EH (cell line): ENCODE measurements at regions not wholly inside any gene's neighbourhood (a gene's known extent, or its start where the extent isn't known, plus 50 kb on each side); places are given as distances from the start of the nearest gene placed in this dataset.
"Not testable (repeated sequence)": the region's sequence is repeated elsewhere in the genome, so short reads cannot be mapped to it uniquely, and the experiment has no call there.

Experiments used
- DNase-seq: peaks from one replicate; pipeline ENCODE4 v3.0.0-alpha.2; 2015; ENCODE audit warnings: low read depth

- no peak for DNase-seq
Measured at GRCh38 chr20:56724241-56724757, 95.2 kb downstream of the TFAP2C start.

- DNase-seq, result no peak
Measured at GRCh38 chr20:56730003-56730402, 100.9 kb downstream of the TFAP2C start.

GRCh38 chr20:56730996-56731395, 101.9 kb downstream of the TFAP2C start:
- peak; percentile 7 for DNase-seq

GRCh38 chr20:56731476-56731875, 102.4 kb downstream of the TFAP2C start:
- DNase-seq, result no peak

GRCh38 chr20:56733967-56734366, 104.9 kb downstream of the TFAP2C start:
- no peak for DNase-seq

GRCh38 chr20:56735084-56735642, 106.1 kb downstream of the TFAP2C start:
- no peak for DNase-seq

- no peak for DNase-seq
Measured at GRCh38 chr20:56736285-56736857, 107.3 kb downstream of the TFAP2C start.

GRCh38 chr20:56744325-56744821, 115.3 kb downstream of the TFAP2C start:
- not testable (repeated sequence) for DNase-seq

GRCh38 chr20:56748476-56749377, 119.6 kb downstream of the TFAP2C start:
- DNase-seq, result no peak

- no peak for DNase-seq
Measured at GRCh38 chr20:56750430-56750829, 121.3 kb downstream of the TFAP2C start.

GRCh38 chr20:56752274-56752673, 123.2 kb downstream of the TFAP2C start:
- peak; percentile 10 for DNase-seq

- DNase-seq, result peak; percentile 42
Measured at GRCh38 chr20:56755201-56755600, 126.1 kb downstream of the TFAP2C start.

- DNase-seq, result peak; percentile 49
Measured at GRCh38 chr20:56756658-56757057, 127.6 kb downstream of the TFAP2C start.

GRCh38 chr20:56758706-56759105, 129.6 kb downstream of the TFAP2C start:
- DNase-seq, result no peak

GRCh38 chr20:56759741-56760278, 130.7 kb downstream of the TFAP2C start:
- no peak for DNase-seq

GRCh38 chr20:56760610-56761009, 131.5 kb downstream of the TFAP2C start:
- no peak for DNase-seq

- no peak for DNase-seq
Measured at GRCh38 chr20:56761393-56761792, 132.3 kb downstream of the TFAP2C start.

- no peak for DNase-seq
Measured at GRCh38 chr20:56762401-56762800, 133.3 kb downstream of the TFAP2C start.

GRCh38 chr20:56762829-56763228, 133.7 kb downstream of the TFAP2C start:
- DNase-seq, result no peak

GRCh38 chr20:56764671-56765070, 135.6 kb downstream of the TFAP2C start:
- no peak for DNase-seq

- no peak for DNase-seq
Measured at GRCh38 chr20:56765172-56766073, 136.3 kb downstream of the TFAP2C start.
